NB4 (cell line): ENCODE measurements at regions not wholly inside any gene's neighbourhood (a gene's known extent, or its start where the extent isn't known, plus 50 kb on each side); places are given as distances from the start of the nearest gene placed in this dataset.

Experiments used
- POLR2A ChIP-seq: IDR thresholded peaks from 2 replicates; pipeline ENCODE4 v1.6.1; 2011; ENCODE audit warnings: mild to moderate bottlenecking; ENCODE audit not compliant: insufficient read length; ENCODE audit errors: extremely low read depth
- TF ChIP-seq, protein P1 (sequence below): IDR thresholded peaks from one replicate; pipeline ENCODE4 v1.5.1; 2012; ENCODE audit warnings: low read depth, low read length
- TF ChIP-seq, protein P2 (sequence below): IDR thresholded peaks from 2 replicates; pipeline ENCODE4 v1.6.1; 2011; ENCODE audit warnings: low read depth, low read length

DNA sequence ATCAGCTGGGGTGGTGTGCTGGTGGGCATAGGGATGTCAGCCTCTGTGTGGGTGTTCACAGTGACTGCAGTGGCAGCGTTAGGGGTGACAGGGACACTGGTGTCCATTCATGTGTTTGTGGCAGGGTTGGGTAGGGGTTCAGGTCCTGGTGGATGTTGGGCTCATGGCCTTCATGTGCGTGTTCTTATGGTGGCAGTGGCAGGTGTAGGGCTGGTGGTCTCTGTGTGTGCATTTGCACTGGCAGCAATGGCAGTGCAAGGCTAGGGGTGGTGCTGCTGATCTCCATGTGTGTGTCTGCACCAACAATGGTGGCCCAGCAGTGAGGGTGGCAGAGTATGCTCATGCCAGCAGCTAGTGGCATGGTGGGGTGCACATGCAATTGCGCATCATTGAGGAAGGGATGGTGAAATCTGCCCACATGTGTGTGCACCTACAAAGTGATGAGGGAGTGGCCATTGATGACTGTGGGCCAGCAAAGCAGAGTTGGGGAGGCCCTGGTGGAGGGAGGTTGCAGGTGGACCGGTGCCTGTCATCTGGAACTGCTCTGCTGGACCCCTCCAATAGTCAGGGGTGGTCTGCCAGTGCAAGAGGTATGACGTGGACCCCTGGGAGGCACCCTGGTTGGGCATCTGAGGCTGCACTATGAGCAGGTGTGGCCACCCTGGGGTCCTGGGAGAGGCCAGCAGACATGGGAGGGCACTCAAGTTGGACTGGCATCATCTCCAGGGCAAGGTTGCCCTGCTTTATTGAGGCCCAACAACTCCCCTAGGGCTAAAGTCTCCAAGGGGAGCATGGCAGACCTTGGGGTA, 182.9 kb downstream of the TTC6 start:
- TF ChIP-seq, protein P1, sequence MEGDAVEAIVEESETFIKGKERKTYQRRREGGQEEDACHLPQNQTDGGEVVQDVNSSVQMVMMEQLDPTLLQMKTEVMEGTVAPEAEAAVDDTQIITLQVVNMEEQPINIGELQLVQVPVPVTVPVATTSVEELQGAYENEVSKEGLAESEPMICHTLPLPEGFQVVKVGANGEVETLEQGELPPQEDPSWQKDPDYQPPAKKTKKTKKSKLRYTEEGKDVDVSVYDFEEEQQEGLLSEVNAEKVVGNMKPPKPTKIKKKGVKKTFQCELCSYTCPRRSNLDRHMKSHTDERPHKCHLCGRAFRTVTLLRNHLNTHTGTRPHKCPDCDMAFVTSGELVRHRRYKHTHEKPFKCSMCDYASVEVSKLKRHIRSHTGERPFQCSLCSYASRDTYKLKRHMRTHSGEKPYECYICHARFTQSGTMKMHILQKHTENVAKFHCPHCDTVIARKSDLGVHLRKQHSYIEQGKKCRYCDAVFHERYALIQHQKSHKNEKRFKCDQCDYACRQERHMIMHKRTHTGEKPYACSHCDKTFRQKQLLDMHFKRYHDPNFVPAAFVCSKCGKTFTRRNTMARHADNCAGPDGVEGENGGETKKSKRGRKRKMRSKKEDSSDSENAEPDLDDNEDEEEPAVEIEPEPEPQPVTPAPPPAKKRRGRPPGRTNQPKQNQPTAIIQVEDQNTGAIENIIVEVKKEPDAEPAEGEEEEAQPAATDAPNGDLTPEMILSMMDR: no peak
- TF ChIP-seq POLR2A: no peak
- TF ChIP-seq, protein P2, sequence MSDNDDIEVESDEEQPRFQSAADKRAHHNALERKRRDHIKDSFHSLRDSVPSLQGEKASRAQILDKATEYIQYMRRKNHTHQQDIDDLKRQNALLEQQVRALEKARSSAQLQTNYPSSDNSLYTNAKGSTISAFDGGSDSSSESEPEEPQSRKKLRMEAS: no peak
